ENCODE measurements at regions not wholly inside any gene's neighbourhood (a gene's known extent, or its start where the extent isn't known, plus 50 kb on each side); places are given as distances from the start of the nearest gene placed in this dataset.

- TF ChIP-seq CTCF (conservative IDR thresholded peaks at IDR 0.05) (no peak), ZFX (IDR thresholded peaks at IDR 0.05) (no peak)
These were observed 116.8 kb upstream of the SPRED2 start for GRCh38 chr2:65549257-65549627.

All from C4-2B (cell line).